NCI-H1694 treated with DMSO at 0.1 percent for 48 hours (cell line): ENCODE measurements at regions not wholly inside any gene's neighbourhood (a gene's known extent, or its start where the extent isn't known, plus 50 kb on each side); places are given as distances from the start of the nearest gene placed in this dataset.
"Not testable (repeated sequence)": the region's sequence is repeated elsewhere in the genome, so short reads cannot be mapped to it uniquely, and the experiment has no call there.

Experiments
- DNase-seq: peaks from one replicate; lab custom pipeline; 2025; lab: John Stamatoyannopoulos, UW

GRCh38 chr2:123717636-123718334 is 307.3 kb upstream of the CNTNAP5 start:
- DNase-seq = no peak

- DNase-seq = no peak
Observed at GRCh38 chr2:123720760-123721159, 304.3 kb upstream of the CNTNAP5 start.

GRCh38 chr2:123723706-123724105 is 301.4 kb upstream of the CNTNAP5 start:
- DNase-seq = no peak

- DNase-seq = no peak
Observed at GRCh38 chr2:123732563-123732962, 292.5 kb upstream of the CNTNAP5 start.

- no peak for DNase-seq
Observed at GRCh38 chr2:123737371-123737770, 287.7 kb upstream of the CNTNAP5 start.

GRCh38 chr2:123738643-123739042 is 286.4 kb upstream of the CNTNAP5 start:
- no peak for DNase-seq

- no peak for DNase-seq
Observed at GRCh38 chr2:123746006-123746405, 279.1 kb upstream of the CNTNAP5 start.

GRCh38 chr2:123747326-123747725 is 277.8 kb upstream of the CNTNAP5 start:
- DNase-seq = no peak

GRCh38 chr2:123762221-123762620 is 262.9 kb upstream of the CNTNAP5 start:
- no peak for DNase-seq

- no peak for DNase-seq
Observed at GRCh38 chr2:123768233-123768632, 256.9 kb upstream of the CNTNAP5 start.

GRCh38 chr2:123769001-123769400 is 256.1 kb upstream of the CNTNAP5 start:
- DNase-seq = no peak

- DNase-seq = no peak
Observed at GRCh38 chr2:123770996-123771720, 253.9 kb upstream of the CNTNAP5 start.

GRCh38 chr2:123771928-123772632 is 253.0 kb upstream of the CNTNAP5 start:
- DNase-seq = no peak

GRCh38 chr2:123777116-123777515 is 248.0 kb upstream of the CNTNAP5 start:
- DNase-seq = no peak

- DNase-seq = no peak
Observed at GRCh38 chr2:123783164-123783563, 241.9 kb upstream of the CNTNAP5 start.

- DNase-seq = no peak
Observed at GRCh38 chr2:123785332-123785731, 239.8 kb upstream of the CNTNAP5 start.

GRCh38 chr2:123791207-123791606 is 233.9 kb upstream of the CNTNAP5 start:
- no peak for DNase-seq

- no peak for DNase-seq
Observed at GRCh38 chr2:123791684-123792083, 233.4 kb upstream of the CNTNAP5 start.

GRCh38 chr2:123804126-123804525 is 221.0 kb upstream of the CNTNAP5 start:
- DNase-seq = not testable (repeated sequence)

- not testable (repeated sequence) for DNase-seq
Observed at GRCh38 chr2:123805746-123806145, 219.3 kb upstream of the CNTNAP5 start.

- DNase-seq = no peak
Observed at GRCh38 chr2:123808243-123808642, 216.8 kb upstream of the CNTNAP5 start.

GRCh38 chr2:123811846-123812245 is 213.2 kb upstream of the CNTNAP5 start:
- DNase-seq = no peak

- no peak for DNase-seq
Observed at GRCh38 chr2:123816203-123816602, 208.9 kb upstream of the CNTNAP5 start.
